ENCODE measurements at regions not wholly inside any gene's neighbourhood (a gene's known extent, or its start where the extent isn't known, plus 50 kb on each side); places are given as distances from the start of the nearest gene placed in this dataset.
A peak's percentile ranks its signal among the peaks of the same experiment; 100 is the strongest.
"Not testable (repeated sequence)": the region's sequence is repeated elsewhere in the genome, so short reads cannot be mapped to it uniquely, and the experiment has no call there.

DNA sequence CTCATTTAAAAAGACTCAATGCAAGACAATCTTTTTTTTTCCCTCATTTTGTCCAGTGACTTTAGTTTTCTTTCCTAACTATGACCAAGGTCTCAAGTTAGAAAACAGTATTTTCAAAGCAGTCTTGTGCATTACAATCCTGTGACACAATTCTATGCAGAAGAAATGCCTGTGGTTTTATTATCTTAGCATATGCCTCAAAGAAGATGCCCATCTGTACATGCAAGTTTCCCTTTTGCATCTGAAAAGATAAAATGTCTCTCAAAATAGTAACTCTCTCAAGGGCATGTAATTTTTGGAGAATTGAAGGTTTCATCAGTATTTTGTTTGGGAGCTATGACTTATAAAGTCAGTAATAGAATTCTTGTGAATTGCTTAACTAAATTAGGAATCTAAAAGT, 292.0 kb upstream of the SUCLG2 start:
- Histone ChIP-seq H3K27ac (ENCODE audit: low read length) (no peak overlapping the region), H3K9me3 (ENCODE audit: control insufficient read depth, low read length) (no peaks in the 10 kb centered on the region), H3K27me3 (ENCODE audit: control insufficient read depth, insufficient read depth) (no peaks in the 10 kb centered on the region), H3K4me1 (ENCODE audit: control insufficient read depth, insufficient read depth, low read length) (no peaks in the 10 kb centered on the region), H3K4me3 (ENCODE audit: low read length) (no peak overlapping the region)
- no peak for ATAC-seq
- DNase-seq = no peak
- intact Hi-C loops (cut with DNase I) = no loop called here

DNA sequence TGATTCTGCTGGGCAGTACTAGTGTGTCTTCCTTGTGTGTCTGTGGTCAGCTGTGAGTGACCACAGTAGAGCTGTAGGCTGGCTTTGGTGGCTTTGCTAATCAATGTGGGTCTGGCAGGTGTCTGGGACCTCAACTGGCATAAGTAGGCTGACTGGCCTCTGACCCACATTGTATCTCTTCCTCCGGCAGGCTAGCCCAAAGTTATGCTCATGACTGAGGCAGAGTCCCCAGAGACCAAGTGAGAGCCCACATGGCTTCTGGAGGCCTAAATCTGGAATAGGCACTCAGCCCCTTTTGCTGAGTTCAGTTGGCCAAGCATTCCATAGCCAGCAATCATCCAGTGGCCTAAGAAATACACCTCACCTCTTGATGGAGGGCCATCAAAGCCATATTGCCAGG, 289.1 kb upstream of the SUCLG2 start:
- H3K4me1 ChIP-seq (ENCODE audit: control insufficient read depth, insufficient read depth, low read length) = peaks cover 2% of the 10 kb centered on the region
- 79% methylated on average over 1 of the region's 1 CpG for WGBS
- intact Hi-C loops (cut with DNase I) = no loop called here
- H3K27ac ChIP-seq (ENCODE audit: low read length) = no peak overlapping the region
- H3K4me3 ChIP-seq (ENCODE audit: low read length) = no peak overlapping the region
- no peaks in the 10 kb centered on the region for H3K9me3 ChIP-seq (ENCODE audit: control insufficient read depth, low read length)
- no peak for ATAC-seq
- no peaks in the 10 kb centered on the region for H3K27me3 ChIP-seq (ENCODE audit: control insufficient read depth, insufficient read depth)
- DNase-seq = no peak

DNA sequence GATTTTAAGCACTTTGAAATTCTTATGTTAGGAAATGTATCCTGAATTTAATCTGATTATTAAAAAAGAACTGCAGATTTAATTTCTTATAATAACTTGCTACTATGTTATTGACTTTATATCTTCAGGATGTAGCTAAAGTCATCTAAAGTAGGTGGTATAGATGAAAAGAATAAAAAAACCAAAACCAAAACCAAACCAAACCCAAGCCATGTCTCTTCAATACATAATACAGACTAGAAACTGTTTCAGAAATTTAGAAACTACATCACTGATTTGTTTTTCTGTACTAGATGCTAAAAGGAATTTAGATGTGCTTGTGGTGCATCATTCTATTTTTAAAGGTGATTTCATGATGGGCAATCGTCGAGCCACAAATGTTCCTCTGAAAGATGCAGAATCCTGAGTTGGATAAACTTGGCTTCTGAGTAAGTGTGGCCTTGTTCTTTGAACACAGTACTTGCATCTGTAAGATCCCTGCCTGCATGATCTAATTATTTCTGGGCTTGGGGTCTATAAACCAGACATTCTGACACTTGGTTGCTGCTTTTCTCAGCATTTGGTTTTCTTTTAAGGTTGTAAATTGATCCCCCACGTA, 287.1 kb upstream of the SUCLG2 start:
- no peaks in the 10 kb centered on the region for H3K9me3 ChIP-seq (ENCODE audit: control insufficient read depth, low read length)
- H3K4me3 ChIP-seq (ENCODE audit: low read length) = no peak overlapping the region
- H3K27ac ChIP-seq (ENCODE audit: low read length) = no peak overlapping the region
- intact Hi-C loops (cut with DNase I) = no loop called here
- ATAC-seq (no peak), DNase-seq (no peak)
- peaks cover 2% of the 10 kb centered on the region for H3K4me1 ChIP-seq (ENCODE audit: control insufficient read depth, insufficient read depth, low read length)
- WGBS = 66% methylated on average over 3 of the region's 3 CpGs
- H3K27me3 ChIP-seq (ENCODE audit: control insufficient read depth, insufficient read depth) = no peaks in the 10 kb centered on the region

DNA sequence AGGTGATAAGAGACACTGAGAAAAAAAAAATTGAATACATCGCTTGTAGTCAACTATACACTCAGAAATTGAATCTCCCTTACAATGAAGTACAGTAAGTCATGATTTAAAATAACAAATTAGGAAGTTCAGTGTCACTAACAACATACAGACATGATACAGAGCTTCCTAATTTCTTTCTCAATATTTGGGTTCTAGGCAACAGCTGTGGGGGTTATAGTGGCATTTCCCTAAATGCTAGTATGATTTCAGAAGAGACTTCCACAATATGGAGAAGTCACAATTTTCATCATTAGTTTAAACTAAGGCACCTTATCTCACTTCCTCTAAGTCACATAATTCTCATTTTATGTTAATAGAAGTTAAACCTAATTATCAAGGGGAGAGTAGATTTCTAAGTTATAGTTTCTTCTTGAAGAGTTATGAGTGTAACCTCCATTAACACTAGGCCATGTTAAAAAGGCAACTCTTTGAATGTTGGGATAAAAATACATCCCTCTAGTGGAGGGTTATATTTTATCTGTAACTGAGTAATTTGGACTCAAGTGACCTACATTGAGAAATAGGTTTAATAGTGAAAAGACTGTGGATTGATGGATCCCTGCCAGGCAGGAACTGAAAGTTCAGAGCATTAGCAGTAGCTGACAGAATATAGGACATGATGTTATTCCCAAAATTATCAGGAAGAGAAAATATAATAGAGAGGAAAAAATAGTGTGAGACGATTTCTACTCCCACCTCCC, 286.0 kb upstream of the SUCLG2 start:
- Histone ChIP-seq H3K9me3 (ENCODE audit: control insufficient read depth, low read length) (no peaks in the 10 kb centered on the region), H3K27ac (ENCODE audit: low read length) (no peak overlapping the region), H3K4me1 (ENCODE audit: control insufficient read depth, insufficient read depth, low read length) (peaks cover 2% of the 10 kb centered on the region), H3K4me3 (ENCODE audit: low read length) (no peak overlapping the region), H3K27me3 (ENCODE audit: control insufficient read depth, insufficient read depth) (no peaks in the 10 kb centered on the region)
- WGBS = 56% methylated on average over 2 of the region's 2 CpGs
- intact Hi-C loops (cut with DNase I) = no loop called here
- DNase-seq = peak in 2 of 3 donors; percentile 34 to 48
- peak; percentile 67 to 82 for ATAC-seq

DNA sequence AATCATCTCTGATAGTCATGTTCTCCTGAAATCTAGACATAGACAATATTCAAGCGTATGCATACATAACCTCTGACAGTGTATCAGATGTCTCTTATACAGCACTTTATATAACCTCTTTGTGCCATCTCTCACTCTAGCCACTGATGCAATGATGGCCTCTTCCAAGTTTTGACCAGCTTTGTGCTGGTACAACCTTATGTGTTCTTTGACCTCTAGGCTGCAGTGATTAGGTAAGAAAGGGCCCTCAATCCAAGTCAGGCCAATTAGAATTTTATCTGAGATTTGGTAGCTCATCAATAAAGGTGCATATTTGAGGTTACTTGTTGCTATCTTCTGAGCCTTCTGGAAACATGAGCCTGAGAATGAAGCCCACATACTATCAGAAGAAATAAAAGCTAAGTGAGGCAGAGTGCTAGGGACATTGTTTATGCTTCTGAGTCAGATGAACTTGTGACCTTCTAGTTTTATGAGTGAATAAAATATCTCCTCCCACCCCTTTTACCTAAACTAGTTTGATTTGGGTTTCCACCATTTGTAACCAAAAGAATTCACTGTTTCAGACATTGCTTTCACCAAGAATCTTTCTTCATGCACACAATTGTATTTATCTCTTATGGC, 283.2 kb upstream of the SUCLG2 start:
- Histone ChIP-seq H3K27ac (ENCODE audit: low read length) (no peak overlapping the region), H3K4me1 (ENCODE audit: control insufficient read depth, insufficient read depth, low read length) (peaks cover 2% of the 10 kb centered on the region), H3K27me3 (ENCODE audit: control insufficient read depth, insufficient read depth) (no peaks in the 10 kb centered on the region), H3K4me3 (ENCODE audit: low read length) (no peak overlapping the region), H3K9me3 (ENCODE audit: control insufficient read depth, low read length) (no peaks in the 10 kb centered on the region)
- intact Hi-C loops (cut with DNase I) = no loop called here
- WGBS = 92% methylated on average over 1 of the region's 1 CpG
- DNase-seq (no peak), ATAC-seq (no peak)

DNA sequence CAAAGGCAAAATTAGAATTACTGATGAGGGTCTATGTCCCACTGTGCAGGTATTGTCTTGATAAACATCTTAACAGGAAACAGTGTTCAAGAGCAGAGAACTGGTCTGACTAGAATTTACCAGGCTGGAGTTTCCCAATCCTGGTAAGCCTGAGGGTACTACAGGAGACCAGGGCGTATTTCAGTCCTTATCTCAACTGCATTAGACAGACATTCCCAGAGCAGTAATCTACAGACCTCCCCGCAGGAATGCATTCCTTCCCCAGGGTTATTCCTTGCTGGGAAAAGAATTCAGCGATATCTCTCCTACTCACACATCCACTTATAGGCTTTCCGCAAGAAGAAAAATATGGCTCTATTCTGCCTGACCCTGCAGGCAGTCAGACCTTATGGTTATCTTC, 276.0 kb upstream of the SUCLG2 start:
- H3K9me3 ChIP-seq (ENCODE audit: control insufficient read depth, low read length); intact Hi-C loops (cut with DNase I); DNase-seq; H3K27me3 ChIP-seq (ENCODE audit: control insufficient read depth, insufficient read depth); ATAC-seq; H3K4me1 ChIP-seq (ENCODE audit: control insufficient read depth, insufficient read depth, low read length); H3K27ac ChIP-seq (ENCODE audit: low read length); H3K4me3 ChIP-seq (ENCODE audit: low read length): not testable (repeated sequence)
- WGBS = 54% methylated on average over 4 of the region's 4 CpGs

DNA sequence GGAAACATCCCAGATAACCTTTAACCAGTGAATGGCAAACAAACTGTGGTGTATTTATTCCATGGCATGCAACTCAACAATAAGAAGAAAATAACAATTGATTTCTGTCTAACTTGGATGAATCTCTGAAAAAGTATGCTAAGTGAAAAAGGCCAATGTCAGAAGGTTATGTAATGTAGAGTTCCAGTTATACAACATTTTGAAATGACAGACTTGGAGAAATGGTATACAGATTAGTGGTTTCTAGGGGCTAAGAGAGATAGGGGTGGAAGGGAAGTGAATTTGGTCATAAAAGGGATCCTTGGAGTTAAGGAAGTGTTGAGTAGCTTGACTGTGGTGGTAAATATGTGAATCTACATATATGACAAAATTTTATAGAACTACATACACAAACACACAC, 269.4 kb upstream of the SUCLG2 start:
- no peak overlapping the region for H3K27ac ChIP-seq (ENCODE audit: low read length)
- no peak overlapping the region for H3K4me3 ChIP-seq (ENCODE audit: low read length)
- no peak for ATAC-seq
- no peaks in the 10 kb centered on the region for H3K9me3 ChIP-seq (ENCODE audit: control insufficient read depth, low read length)
- DNase-seq = no peak
- no peaks in the 10 kb centered on the region for H3K27me3 ChIP-seq (ENCODE audit: control insufficient read depth, insufficient read depth)
- no peaks in the 10 kb centered on the region for H3K4me1 ChIP-seq (ENCODE audit: control insufficient read depth, insufficient read depth, low read length)
- intact Hi-C loops (cut with DNase I) = no loop called here

DNA sequence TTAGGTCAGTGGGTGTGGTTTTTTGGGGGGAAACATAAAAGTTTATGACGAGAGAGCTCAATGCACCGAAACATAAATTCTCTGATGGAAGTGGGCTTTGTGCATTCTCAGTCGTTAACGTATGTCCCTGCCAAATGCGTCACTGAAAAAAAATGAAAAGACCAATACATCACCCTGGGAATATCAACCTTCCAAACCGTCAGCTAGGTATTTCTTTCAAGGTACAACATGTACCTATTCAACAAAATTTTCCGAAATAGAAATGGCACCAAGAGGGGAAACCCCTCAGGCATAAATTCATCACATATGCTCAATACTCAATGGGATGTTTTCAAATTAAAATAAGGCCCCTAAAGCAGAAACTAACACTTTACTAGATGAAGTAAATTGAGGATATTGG, 266.6 kb upstream of the SUCLG2 start:
- no peaks in the 10 kb centered on the region for H3K9me3 ChIP-seq (ENCODE audit: control insufficient read depth, low read length)
- no peaks in the 10 kb centered on the region for H3K27me3 ChIP-seq (ENCODE audit: control insufficient read depth, insufficient read depth)
- no peaks in the 10 kb centered on the region for H3K4me1 ChIP-seq (ENCODE audit: control insufficient read depth, insufficient read depth, low read length)
- H3K4me3 ChIP-seq (ENCODE audit: low read length) = no peak overlapping the region
- DNase-seq (no peak), ATAC-seq (no peak)
- 73% methylated on average over 7 of the region's 7 CpGs for WGBS
- H3K27ac ChIP-seq (ENCODE audit: low read length) = no peak overlapping the region
- intact Hi-C loops (cut with DNase I) = no loop called here

DNA sequence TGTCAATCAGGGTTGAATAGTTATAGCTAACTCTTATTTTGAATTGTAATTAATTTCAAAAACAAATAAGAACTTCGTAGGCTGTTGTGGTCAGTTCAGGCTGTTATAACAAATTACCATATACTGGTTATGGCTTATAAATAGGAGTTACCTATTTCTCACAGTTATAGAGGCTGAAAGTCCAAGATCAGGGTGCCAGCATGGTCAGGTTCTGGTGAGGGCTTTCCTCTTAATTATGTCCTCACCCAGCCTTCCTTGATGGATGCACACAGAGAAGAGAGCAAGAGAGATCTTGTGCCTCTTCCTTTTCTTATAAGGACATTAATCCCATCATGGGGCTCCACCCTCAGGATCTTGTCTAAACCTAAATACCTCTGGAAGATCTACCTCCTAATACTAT, 265.9 kb upstream of the SUCLG2 start:
- intact Hi-C loops (cut with DNase I) = no loop called here
- H3K27me3 ChIP-seq (ENCODE audit: control insufficient read depth, insufficient read depth) = no peaks in the 10 kb centered on the region
- ATAC-seq (no peak), DNase-seq (no peak)
- no peaks in the 10 kb centered on the region for H3K4me1 ChIP-seq (ENCODE audit: control insufficient read depth, insufficient read depth, low read length)
- H3K27ac ChIP-seq (ENCODE audit: low read length) = no peak overlapping the region
- no peaks in the 10 kb centered on the region for H3K9me3 ChIP-seq (ENCODE audit: control insufficient read depth, low read length)
- 50% methylated on average over 1 of the region's 1 CpG for WGBS
- no peak overlapping the region for H3K4me3 ChIP-seq (ENCODE audit: low read length)

DNA sequence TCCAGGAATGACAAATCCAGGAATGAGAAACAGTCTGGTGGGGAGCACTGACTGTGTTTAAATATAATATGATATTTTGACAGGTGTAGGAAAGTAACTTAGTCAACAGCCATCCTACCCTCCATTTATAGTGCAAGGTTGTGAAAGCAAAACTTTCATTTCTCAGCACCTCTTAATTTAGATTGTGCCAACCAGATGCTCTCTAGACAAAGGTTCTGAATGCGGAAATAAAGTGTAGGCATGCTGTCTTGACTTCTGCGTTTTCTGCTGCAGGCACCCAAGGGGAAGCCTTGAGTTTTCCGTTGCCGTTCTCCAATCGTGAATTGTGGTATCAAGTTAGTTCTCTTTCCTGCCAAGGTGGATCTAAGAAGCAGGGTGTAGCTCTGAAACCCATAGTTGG, 261.9 kb upstream of the SUCLG2 start:
- no peak overlapping the region for H3K4me3 ChIP-seq (ENCODE audit: low read length)
- no peaks in the 10 kb centered on the region for H3K9me3 ChIP-seq (ENCODE audit: control insufficient read depth, low read length)
- H3K27ac ChIP-seq (ENCODE audit: low read length) = no peak overlapping the region
- intact Hi-C loops (cut with DNase I) = no loop called here
- H3K27me3 ChIP-seq (ENCODE audit: control insufficient read depth, insufficient read depth) = no peaks in the 10 kb centered on the region
- DNase-seq (no peak), ATAC-seq (no peak)
- H3K4me1 ChIP-seq (ENCODE audit: control insufficient read depth, insufficient read depth, low read length) = no peaks in the 10 kb centered on the region
- WGBS = 91% methylated on average over 5 of the region's 5 CpGs

DNA sequence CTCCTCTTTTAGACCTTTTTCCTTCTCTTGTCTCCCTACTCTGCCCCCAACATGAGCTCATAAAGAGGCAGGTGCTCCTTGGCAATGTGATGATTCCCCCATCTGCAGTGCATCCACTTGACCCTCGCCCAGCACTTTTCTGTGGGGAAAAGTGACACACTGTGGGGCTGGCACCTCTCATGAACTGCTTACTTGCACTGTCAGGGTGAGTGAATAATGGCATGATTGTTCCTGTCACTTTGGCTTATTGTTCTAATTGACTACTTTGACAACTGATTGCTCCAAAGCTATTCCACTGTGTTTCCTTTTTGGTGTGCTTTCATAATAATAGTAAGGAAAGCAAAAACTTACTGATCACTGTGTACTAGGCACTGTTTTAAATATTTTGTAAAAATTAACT, 253.3 kb upstream of the SUCLG2 start:
- ATAC-seq = no peak
- Histone ChIP-seq H3K4me1 (ENCODE audit: control insufficient read depth, insufficient read depth, low read length) (no peaks in the 10 kb centered on the region), H3K27me3 (ENCODE audit: control insufficient read depth, insufficient read depth) (no peaks in the 10 kb centered on the region), H3K4me3 (ENCODE audit: low read length) (no peak overlapping the region), H3K9me3 (ENCODE audit: control insufficient read depth, low read length) (no peaks in the 10 kb centered on the region), H3K27ac (ENCODE audit: low read length) (no peak overlapping the region)
- WGBS = 45% methylated on average over 1 of the region's 1 CpG
- DNase-seq = no peak
- intact Hi-C loops (cut with DNase I) = no loop called here

Data from right cardiac atrium (tissue), 5 donors.